Kidney capillary endothelial cell (primary cell): ENCODE measurements at regions not wholly inside any gene's neighbourhood (a gene's known extent, or its start where the extent isn't known, plus 50 kb on each side); places are given as distances from the start of the nearest gene placed in this dataset.
"Not testable (repeated sequence)": the region's sequence is repeated elsewhere in the genome, so short reads cannot be mapped to it uniquely, and the experiment has no call there.

Experiments used
- DNase-seq: peaks from one replicate; pipeline ENCODE4 v3.0.0-alpha.2; 2018; ENCODE audit warnings: low spot score

DNA sequence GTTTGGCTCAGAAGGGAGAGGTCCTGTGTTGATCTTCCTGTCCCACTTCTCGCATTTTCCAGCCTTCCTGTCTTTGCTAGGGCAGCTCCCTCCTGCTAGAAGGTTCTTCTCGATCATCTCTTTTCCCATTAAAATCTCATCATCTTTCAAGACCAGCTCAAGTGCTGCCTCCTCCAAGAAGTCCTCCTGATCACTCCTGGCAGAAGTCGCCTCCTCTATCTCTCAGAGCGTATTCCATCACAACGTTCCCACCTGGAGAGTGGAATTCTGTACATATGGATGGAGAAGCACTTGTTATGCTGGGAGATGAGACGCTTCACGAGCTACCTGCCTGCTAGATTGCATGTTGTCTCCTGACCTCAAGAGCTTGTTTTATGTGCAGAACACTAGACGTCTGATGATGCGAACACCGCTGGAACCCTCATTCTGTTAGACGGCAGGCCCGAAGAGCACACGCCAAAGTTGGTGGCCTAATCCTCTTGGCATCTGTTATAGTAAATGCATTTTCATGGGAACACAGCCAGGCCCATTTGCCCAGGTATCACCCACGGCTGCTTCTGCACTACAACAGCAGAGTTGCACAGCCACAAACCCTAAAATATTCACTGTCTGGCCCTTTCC lies 68.0 kb upstream of the INSIG1 start:
- no peak for DNase-seq

GRCh38 chr7:155230169-155230593 lies 67.5 kb upstream of the INSIG1 start:
- no peak for DNase-seq

- DNase-seq: no peak
Measured at GRCh38 chr7:155231241-155231800, 66.4 kb upstream of the INSIG1 start.

- no peak for DNase-seq
Measured at GRCh38 chr7:155231941-155232340, 65.7 kb upstream of the INSIG1 start.

DNA sequence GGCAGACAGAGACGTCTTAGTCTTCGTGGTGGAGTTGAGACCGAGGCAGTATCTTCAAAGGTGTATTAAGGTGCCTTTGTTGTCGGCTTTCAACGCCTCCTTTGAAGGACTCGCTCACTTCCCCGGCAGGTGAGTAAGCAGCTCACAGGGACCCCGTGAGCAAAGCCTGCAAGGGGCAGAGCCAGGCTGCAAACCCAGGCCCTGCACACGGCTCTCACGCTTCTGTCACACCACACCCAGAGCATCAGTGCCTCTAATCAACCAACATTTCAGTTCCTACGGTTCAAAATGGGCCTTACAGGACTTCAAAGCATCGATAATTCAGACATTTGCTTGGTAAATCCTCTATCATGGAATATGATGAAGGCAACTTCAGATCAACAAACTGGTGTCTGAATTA lies 64.8 kb upstream of the INSIG1 start:
- no peak for DNase-seq

- no peak for DNase-seq
Measured at GRCh38 chr7:155233311-155234157, 64.1 kb upstream of the INSIG1 start.

DNA sequence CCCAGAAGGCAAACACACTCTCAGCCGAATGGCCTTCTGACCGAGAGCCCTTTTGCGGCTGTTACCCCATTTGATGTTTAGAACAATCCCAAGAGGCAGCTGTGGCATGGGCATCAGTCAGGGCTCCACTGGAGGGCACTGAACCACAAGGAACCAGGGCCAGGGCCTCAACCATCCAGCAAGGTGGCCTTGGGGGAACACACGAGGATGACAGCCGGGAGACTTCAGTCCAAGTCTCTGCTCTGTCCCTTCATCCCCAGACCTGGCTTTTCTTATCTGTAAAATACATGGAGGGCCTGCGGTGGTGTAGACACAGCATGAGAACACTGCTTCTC lies 63.6 kb upstream of the INSIG1 start:
- DNase-seq: no peak

DNA sequence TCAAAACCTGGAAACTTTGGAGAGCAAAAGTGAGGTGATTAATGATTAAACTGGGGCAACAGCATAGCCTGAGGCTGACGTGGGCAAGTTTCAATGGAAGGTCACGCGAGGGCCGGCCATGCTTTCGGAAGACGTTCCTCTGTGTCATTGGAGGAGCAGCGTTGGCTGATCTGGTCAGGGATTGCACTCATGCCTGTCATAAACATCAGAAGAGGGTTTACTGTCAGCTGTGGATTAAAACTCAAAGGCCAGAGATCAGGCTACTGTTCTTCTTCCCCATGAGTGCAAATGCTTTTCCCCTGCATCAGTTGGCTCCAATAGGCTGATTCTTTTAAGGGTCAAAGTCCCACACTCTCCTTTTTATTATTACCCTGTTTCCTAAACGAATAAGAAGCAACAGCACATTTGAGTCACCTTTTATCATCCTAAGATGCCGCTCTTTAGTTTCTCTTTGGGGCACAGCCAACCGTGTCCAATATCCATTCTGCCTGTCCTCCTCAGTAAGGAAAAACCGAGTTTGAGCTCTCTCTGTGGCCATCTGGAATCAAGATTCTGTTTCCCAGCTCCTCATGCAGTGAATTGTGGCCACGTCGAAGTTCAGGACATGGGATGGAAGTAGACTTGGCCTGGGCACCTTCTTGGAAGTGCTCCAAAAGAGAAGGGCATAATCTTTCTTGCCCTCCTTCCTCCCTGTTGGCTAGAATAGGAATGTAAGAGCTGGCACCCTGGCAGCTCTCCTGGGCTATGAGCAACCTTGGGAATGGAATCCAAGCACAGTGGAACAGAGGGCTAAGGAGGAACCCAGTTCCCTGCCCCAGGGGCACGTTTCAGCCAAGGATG lies 62.5 kb upstream of the INSIG1 start:
- DNase-seq: no peak

- no peak for DNase-seq
Measured at GRCh38 chr7:155236386-155236785, 61.3 kb upstream of the INSIG1 start.

DNA sequence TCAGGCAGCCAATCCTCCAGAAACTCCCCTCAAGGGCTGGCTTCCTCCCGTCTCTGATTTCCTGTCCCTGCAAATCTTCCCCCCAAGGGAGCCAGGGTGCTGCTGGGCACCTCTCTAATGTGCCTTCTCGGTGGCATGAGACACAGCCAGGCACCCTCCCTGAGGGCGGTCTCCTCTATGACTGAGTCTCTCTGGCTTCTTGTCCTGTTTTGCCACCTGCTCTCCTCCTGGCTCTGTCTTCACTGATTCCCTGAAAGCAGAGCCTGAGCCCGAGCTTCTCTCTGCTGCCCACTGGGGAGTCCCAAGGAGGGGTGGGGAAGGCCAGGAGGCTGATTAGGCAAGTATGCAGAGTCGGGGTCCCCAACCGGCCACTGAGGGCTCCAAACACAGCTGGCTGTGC lies 60.4 kb upstream of the INSIG1 start:
- DNase-seq: no peak

DNA sequence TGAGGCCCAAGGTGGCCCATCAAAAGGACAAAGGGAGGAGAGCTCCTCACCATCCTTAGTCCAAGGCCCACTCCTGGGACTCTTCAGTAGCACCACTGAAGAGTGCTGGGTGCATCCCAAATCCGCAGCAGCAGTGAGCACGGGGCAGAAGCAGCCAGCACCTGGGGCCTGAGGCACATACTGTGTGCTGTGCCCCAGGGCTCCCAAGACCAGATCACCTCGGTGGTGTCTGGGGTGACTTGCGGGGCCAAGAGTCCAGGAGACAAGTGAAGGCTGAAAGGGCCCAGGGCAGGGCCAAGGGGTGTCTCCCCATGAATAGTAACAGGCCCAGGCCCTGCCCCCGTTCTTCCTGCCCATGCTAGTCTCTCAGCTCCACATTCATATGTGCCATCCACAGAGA lies 59.9 kb upstream of the INSIG1 start:
- no peak for DNase-seq

DNA sequence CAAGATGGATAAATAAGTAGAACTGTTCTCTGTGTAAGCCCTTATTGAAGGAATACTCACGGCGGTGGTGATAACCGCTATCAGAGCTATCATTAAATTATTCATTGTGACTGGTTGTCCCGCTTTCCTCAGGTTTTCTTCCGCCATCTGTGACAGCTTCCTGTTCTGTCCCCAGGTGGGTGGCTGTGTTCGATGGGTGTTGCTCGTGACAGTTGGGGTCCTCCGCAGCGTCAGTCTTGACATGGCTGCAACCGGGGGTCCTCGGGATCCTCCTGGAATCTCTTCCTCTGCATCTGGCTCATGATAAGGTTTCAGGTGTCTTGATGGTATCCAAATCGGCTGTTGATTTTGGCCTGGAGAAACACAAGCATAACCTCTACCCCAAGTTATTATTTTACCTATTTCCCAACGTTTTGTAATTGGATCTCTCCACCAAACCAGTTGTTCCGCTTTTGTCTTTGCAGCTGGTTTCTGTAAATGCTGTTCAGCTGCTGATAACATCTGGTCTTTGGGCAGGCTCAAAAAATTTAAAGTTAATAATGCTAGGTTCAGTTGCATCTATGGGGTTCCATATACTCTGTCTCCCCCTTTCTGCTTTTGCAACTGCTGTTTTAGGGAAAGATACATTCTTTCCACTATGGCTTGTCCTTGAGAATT lies 58.1 kb upstream of the INSIG1 start:
- not testable (repeated sequence) for DNase-seq

GRCh38 chr7:155244675-155245074 lies 53.0 kb upstream of the INSIG1 start:
- no peak for DNase-seq

DNA sequence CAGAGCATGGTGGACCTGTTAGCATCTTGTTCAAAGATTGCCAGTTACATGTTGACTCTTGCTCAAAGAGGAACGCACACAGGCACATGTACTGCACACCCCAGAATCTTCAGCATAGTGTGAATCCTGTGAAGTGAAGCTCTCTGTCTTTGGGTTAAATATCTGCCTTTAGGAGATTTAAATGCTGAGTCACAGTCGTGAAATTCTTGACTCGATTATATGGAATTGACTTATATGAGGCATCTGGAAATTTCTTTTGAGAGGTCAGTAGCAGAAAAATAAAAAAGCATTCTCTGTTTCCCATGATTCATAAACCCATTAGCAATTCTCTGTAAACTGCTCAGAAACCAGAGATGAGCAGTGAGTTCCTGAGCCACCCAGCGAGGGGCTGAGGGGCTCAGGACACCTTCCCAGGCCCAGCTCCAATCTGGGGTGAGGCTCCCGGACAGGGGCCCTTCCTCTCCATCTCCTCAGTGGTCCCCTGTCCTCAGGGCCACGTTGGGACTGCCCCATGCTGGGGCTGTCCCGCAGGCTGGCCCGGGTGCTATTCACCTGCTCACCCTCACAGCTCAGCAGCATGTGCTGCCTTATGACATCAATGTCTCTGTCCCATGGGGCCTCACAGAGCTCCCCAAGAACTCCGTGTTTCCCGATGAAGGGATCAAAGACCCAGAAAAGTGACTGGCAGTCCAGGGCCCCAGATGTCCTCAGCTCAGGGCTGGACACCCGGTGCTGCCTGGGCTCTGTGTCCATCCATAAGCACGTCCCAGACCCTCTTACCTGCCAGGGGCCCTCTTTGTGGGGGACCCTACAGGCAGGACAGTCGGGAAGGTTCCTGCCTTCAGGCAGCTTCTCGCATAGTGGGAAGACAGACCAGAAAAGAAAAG lies 50.0 kb upstream of the INSIG1 start:
- no peak for DNase-seq
